ENCODE measurements at regions not wholly inside any gene's neighbourhood (a gene's known extent, or its start where the extent isn't known, plus 50 kb on each side); places are given as distances from the start of the nearest gene placed in this dataset.
"Not testable (repeated sequence)": the region's sequence is repeated elsewhere in the genome, so short reads cannot be mapped to it uniquely, and the experiment has no call there.

DNA sequence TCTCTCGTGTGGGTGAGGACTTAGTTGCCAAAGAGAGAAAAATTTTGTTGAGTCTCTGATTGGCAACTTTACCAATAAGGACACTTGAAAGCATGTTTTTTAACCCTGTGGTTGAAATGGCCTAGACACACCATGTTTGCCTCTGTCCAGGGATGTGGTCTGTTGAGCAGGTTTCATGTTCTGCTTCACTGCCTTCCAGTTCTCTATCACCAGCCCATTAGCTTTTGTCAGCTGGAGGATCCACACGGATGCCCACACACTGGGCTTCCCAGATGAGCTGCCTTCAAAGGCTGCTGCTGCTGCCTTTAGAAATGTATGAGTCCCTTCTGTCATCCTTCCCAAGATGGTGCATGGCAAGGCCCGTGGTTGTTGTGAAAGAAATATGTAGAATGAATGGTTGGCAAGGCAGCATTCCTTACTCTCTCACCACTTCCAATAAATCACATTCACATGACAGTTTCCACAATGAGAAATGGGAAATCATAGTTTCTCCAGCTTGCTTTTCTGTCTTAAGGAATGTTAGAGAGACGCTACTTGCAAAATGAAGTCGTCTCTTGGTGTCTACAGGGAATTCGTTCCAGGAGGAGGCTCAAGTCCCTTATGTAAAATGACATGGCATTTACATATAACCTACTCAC, 108.2 kb upstream of the SLC35F3 start:
- no peaks in the 10 kb centered on the region for H3K27me3 ChIP-seq (ENCODE audit: insufficient read depth, insufficient read length)
- TF ChIP-seq ZNF274 (IDR thresholded peaks at IDR 0.05; ENCODE audit: low read depth, low read length) (no peak), YY1 (IDR thresholded peaks at IDR 0.05; ENCODE audit: insufficient read depth, insufficient read length) (no peak), SUZ12 (IDR thresholded peaks at IDR 0.05; ENCODE audit: extremely low read depth, insufficient read depth, insufficient read length) (no peak)
- H3K36me3 ChIP-seq (ENCODE audit: insufficient read depth, insufficient read length, low read length) = no peaks in the 10 kb centered on the region
- 0 out of 2 replicates have a peak, but pooled peaks cover 10% of the 10 kb centered on the region for H3K9me3 ChIP-seq (ENCODE audit: insufficient read depth, low read length)
- no peak overlapping the region for H3K4me3 ChIP-seq (ENCODE audit: insufficient read length, low read depth)
- DNase-seq (ENCODE audit: low read depth, low spot score) = no peak
- H3K4me1 ChIP-seq (ENCODE audit: insufficient read depth, insufficient read length) = no peaks in the 10 kb centered on the region
- H3K9ac ChIP-seq (ENCODE audit: insufficient read length, low read depth) = no peak overlapping the region

DNA sequence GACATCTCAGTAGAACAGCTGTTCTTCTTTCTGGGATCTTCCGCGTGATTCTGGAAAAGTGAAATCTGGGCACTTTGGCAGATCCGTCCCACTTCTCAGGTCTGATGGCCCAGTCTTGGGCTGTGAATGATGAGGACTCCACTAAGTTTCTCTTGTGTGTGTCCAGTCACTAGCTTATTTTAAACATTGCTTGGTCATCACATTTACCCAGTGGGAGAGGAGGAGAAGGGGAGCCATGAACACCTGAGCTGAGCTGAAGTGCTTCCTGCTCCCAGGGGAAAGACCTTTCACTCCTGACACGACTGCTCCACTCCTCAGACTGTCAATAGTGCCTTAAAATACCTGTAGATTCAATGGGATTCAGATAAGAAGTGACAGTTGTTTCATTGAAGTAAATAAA, 101.9 kb upstream of the SLC35F3 start:
- no peak for TF ChIP-seq SUZ12 (IDR thresholded peaks at IDR 0.05; ENCODE audit: extremely low read depth, insufficient read depth, insufficient read length)
- TF ChIP-seq ZNF274 (IDR thresholded peaks at IDR 0.05; ENCODE audit: low read depth, low read length) = no peak
- TF ChIP-seq YY1 (IDR thresholded peaks at IDR 0.05; ENCODE audit: insufficient read depth, insufficient read length) = no peak
- Histone ChIP-seq H3K4me3 (ENCODE audit: insufficient read length, low read depth) (no peak overlapping the region), H3K36me3 (ENCODE audit: insufficient read depth, insufficient read length, low read length) (no peaks in the 10 kb centered on the region), H3K27me3 (ENCODE audit: insufficient read depth, insufficient read length) (no peaks in the 10 kb centered on the region), H3K9me3 (ENCODE audit: insufficient read depth, low read length) (peaks cover 21% of the 10 kb centered on the region; the same call in 1 of the 2 replicates), H3K9ac (ENCODE audit: insufficient read length, low read depth) (no peak overlapping the region), H3K4me1 (ENCODE audit: insufficient read depth, insufficient read length) (no peaks in the 10 kb centered on the region)
- DNase-seq (ENCODE audit: low read depth, low spot score) = no peak

DNA sequence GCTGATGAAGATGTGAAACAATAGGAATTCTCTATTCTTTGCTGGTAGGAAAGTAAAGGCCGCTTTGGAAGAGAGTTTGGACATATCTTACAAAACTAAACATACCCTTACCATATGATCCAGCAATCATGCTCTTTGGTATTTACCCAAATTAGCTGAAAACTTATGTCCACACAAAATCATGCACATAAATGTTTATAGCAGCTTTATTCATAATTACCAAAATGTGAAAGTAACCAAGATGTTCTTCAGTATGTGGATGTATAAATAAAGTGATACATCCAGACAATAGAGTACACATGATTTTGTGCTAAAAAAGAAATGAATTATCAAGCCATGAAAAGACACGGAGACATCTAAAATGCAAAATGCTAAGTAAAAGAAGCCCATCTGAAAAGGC, 98.7 kb upstream of the SLC35F3 start:
- TF ChIP-seq ZNF274 (IDR thresholded peaks at IDR 0.05; ENCODE audit: low read depth, low read length) (no peak), YY1 (IDR thresholded peaks at IDR 0.05; ENCODE audit: insufficient read depth, insufficient read length) (no peak), SUZ12 (IDR thresholded peaks at IDR 0.05; ENCODE audit: extremely low read depth, insufficient read depth, insufficient read length) (no peak)
- no peak for DNase-seq (ENCODE audit: low read depth, low spot score)

DNA sequence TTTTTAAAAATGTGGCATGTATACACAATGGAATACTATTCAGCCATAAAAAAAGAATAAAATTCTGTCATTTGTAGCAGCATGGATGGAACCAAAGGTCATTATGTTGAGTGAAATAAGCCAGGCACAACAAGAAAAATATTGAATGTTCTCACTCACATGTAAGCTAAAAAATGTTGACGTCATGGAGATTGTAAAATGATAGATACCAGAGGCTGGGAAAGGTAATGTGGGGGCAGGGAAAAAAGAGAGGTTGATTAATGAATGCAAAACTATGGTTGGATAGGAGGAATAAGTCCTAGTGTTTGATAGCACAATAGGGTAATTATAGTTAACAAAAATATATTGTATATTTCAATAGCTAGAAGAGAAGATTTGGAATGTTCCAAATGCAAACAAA, 89.1 kb upstream of the SLC35F3 start:
- Histone ChIP-seq H3K27me3 (ENCODE audit: insufficient read depth, insufficient read length) (no peaks in the 10 kb centered on the region), H3K4me3 (ENCODE audit: insufficient read length, low read depth) (no peak overlapping the region), H3K4me1 (ENCODE audit: insufficient read depth, insufficient read length) (no peaks in the 10 kb centered on the region), H3K9ac (ENCODE audit: insufficient read length, low read depth) (no peak overlapping the region), H3K9me3 (ENCODE audit: insufficient read depth, low read length) (no peaks in the 10 kb centered on the region), H3K36me3 (ENCODE audit: insufficient read depth, insufficient read length, low read length) (no peaks in the 10 kb centered on the region)
- no peak for TF ChIP-seq YY1 (IDR thresholded peaks at IDR 0.05; ENCODE audit: insufficient read depth, insufficient read length)
- no peak for TF ChIP-seq ZNF274 (IDR thresholded peaks at IDR 0.05; ENCODE audit: low read depth, low read length)
- TF ChIP-seq SUZ12 (IDR thresholded peaks at IDR 0.05; ENCODE audit: extremely low read depth, insufficient read depth, insufficient read length) = no peak
- no peak for DNase-seq (ENCODE audit: low read depth, low spot score)

More for the DNA sequence above, 98.7 kb upstream of the SLC35F3 start:
- Histone ChIP-seq H3K4me3 (ENCODE audit: insufficient read length, low read depth) (no peak overlapping the region), H3K9me3 (ENCODE audit: insufficient read depth, low read length) (peaks cover 10% of the 10 kb centered on the region; the same call in 1 of the 2 replicates), H3K36me3 (ENCODE audit: insufficient read depth, insufficient read length, low read length) (no peaks in the 10 kb centered on the region), H3K9ac (ENCODE audit: insufficient read length, low read depth) (no peak overlapping the region), H3K4me1 (ENCODE audit: insufficient read depth, insufficient read length) (no peaks in the 10 kb centered on the region), H3K27me3 (ENCODE audit: insufficient read depth, insufficient read length) (no peaks in the 10 kb centered on the region)

DNA sequence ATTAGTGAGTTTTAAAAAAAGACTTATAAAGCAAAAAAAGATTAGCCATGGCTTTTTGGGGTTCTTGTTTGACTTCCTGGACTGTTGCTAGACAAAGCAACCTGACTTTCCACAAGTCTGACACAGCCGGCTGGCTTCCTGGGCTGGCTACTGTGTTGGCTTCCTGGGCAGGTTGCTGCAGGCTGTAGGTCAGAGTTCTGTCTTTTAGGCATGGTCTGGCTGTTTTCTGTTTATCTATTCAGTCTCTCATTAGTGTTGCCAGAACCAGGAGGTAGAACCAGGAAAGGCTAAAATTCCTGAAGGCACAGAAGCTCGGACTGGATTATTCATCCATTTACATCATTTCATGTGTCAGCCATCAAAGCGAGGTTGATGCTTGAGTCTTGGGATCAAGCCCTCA, 88.6 kb upstream of the SLC35F3 start:
- Histone ChIP-seq H3K9ac (ENCODE audit: insufficient read length, low read depth) (no peak overlapping the region), H3K9me3 (ENCODE audit: insufficient read depth, low read length) (no peaks in the 10 kb centered on the region), H3K4me1 (ENCODE audit: insufficient read depth, insufficient read length) (no peaks in the 10 kb centered on the region), H3K27me3 (ENCODE audit: insufficient read depth, insufficient read length) (no peaks in the 10 kb centered on the region), H3K36me3 (ENCODE audit: insufficient read depth, insufficient read length, low read length) (no peaks in the 10 kb centered on the region), H3K4me3 (ENCODE audit: insufficient read length, low read depth) (no peak overlapping the region)
- DNase-seq (ENCODE audit: low read depth, low spot score) = no peak
- TF ChIP-seq ZNF274 (IDR thresholded peaks at IDR 0.05; ENCODE audit: low read depth, low read length) (no peak), YY1 (IDR thresholded peaks at IDR 0.05; ENCODE audit: insufficient read depth, insufficient read length) (no peak), SUZ12 (IDR thresholded peaks at IDR 0.05; ENCODE audit: extremely low read depth, insufficient read depth, insufficient read length) (no peak)

DNA sequence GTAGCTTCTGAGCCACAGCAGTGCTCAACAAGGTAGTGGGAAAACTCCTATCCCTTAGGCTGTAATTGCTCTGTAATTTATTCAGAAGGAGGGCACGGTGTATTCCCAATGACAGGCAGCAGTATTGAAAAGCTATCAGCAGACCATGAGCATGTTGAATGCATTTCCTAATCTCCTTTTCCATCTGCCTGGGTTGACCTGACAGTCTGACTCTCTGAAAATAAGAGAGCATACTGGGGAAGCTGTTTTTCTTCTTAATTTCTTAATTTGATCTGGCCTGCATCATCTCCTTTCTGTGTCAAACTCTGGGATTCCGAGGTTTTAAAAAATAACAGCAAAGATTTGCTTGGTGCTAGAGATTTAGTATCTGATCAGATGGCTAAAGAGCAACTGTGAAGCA, 88.1 kb upstream of the SLC35F3 start:
- H3K4me3 ChIP-seq (ENCODE audit: insufficient read length, low read depth) = no peak overlapping the region
- DNase-seq (ENCODE audit: low read depth, low spot score) = no peak
- H3K36me3 ChIP-seq (ENCODE audit: insufficient read depth, insufficient read length, low read length) = no peaks in the 10 kb centered on the region
- no peak overlapping the region for H3K9ac ChIP-seq (ENCODE audit: insufficient read length, low read depth)
- H3K4me1 ChIP-seq (ENCODE audit: insufficient read depth, insufficient read length) = no peaks in the 10 kb centered on the region
- TF ChIP-seq SUZ12 (IDR thresholded peaks at IDR 0.05; ENCODE audit: extremely low read depth, insufficient read depth, insufficient read length) (no peak), YY1 (IDR thresholded peaks at IDR 0.05; ENCODE audit: insufficient read depth, insufficient read length) (no peak), ZNF274 (IDR thresholded peaks at IDR 0.05; ENCODE audit: low read depth, low read length) (no peak)
- H3K27me3 ChIP-seq (ENCODE audit: insufficient read depth, insufficient read length) = no peaks in the 10 kb centered on the region
- no peaks in the 10 kb centered on the region for H3K9me3 ChIP-seq (ENCODE audit: insufficient read depth, low read length)

DNA sequence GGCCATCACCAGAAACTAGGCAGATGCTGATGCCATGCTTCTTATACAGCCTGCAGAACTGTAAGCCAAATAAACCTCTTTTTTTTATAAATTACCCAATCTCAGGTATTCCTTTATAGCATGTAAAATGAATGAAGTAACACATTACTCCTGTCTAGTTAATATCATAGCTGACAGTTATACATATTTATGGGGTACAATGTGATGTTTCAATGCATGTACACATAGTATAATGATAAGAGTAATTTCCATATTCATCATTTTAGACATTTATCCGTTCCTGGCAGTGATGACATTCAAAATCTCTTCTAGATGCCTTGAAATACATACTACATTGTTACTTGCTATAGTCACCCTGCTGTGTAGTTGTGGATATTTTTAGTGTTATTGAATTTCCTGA, 85.4 kb upstream of the SLC35F3 start:
- Histone ChIP-seq H3K4me1 (ENCODE audit: insufficient read depth, insufficient read length) (no peaks in the 10 kb centered on the region), H3K9me3 (ENCODE audit: insufficient read depth, low read length) (no peaks in the 10 kb centered on the region), H3K27me3 (ENCODE audit: insufficient read depth, insufficient read length) (no peaks in the 10 kb centered on the region), H3K36me3 (ENCODE audit: insufficient read depth, insufficient read length, low read length) (no peaks in the 10 kb centered on the region), H3K4me3 (ENCODE audit: insufficient read length, low read depth) (no peak overlapping the region), H3K9ac (ENCODE audit: insufficient read length, low read depth) (no peak overlapping the region)
- TF ChIP-seq YY1 (IDR thresholded peaks at IDR 0.05; ENCODE audit: insufficient read depth, insufficient read length) = no peak
- TF ChIP-seq SUZ12 (IDR thresholded peaks at IDR 0.05; ENCODE audit: extremely low read depth, insufficient read depth, insufficient read length) = no peak
- TF ChIP-seq ZNF274 (IDR thresholded peaks at IDR 0.05; ENCODE audit: low read depth, low read length) = no peak
- DNase-seq (ENCODE audit: low read depth, low spot score) = no peak

DNA sequence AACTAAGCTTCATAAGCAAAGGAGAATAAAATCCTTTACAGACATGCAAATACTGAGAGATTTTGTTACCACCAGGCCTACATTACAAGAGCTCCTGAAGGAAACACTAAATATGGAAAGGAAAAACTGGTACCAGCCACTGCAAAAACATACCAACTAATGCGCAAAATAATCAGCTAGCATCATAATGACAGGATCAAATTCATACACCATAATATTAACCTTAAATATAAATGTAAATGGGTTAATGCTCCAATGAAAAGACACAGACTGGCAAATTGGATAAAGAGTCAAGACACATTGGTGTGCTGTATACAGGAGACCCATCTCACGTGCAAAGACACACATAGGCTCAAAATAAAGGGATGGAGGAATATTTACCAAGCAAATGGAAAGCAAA, 80.3 kb upstream of the SLC35F3 start:
- not testable (repeated sequence) for H3K36me3 ChIP-seq (ENCODE audit: insufficient read depth, insufficient read length, low read length); H3K9me3 ChIP-seq (ENCODE audit: insufficient read depth, low read length); DNase-seq (ENCODE audit: low read depth, low spot score); H3K4me1 ChIP-seq (ENCODE audit: insufficient read depth, insufficient read length); H3K4me3 ChIP-seq (ENCODE audit: insufficient read length, low read depth); H3K27me3 ChIP-seq (ENCODE audit: insufficient read depth, insufficient read length); H3K9ac ChIP-seq (ENCODE audit: insufficient read length, low read depth)

DNA sequence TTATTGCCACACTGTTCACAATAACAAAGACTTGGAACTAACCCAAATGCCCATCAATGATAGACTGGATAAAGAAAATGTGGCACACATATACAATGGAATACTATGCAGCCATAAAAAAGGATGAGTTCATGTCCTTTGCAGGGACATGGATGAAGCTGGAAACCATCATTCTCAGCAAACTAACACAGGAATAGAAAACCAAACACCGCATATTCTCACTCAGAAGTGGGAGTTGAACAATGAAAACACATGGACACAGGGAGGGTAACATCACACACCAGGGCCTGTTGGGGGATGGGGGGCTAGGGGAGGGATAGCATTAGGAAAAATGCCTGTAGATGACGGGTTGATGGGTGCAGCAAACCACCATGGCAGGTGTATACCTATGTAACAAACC, 76.5 kb upstream of the SLC35F3 start:
- H3K27me3 ChIP-seq (ENCODE audit: insufficient read depth, insufficient read length); H3K9ac ChIP-seq (ENCODE audit: insufficient read length, low read depth); DNase-seq (ENCODE audit: low read depth, low spot score); H3K36me3 ChIP-seq (ENCODE audit: insufficient read depth, insufficient read length, low read length); H3K4me1 ChIP-seq (ENCODE audit: insufficient read depth, insufficient read length); H3K9me3 ChIP-seq (ENCODE audit: insufficient read depth, low read length); H3K4me3 ChIP-seq (ENCODE audit: insufficient read length, low read depth): not testable (repeated sequence)
